GM12865 (cell line): ENCODE measurements at regions not wholly inside any gene's neighbourhood (a gene's known extent, or its start where the extent isn't known, plus 50 kb on each side); places are given as distances from the start of the nearest gene placed in this dataset.

Experiments used
- DNase-seq: peaks from one replicate; pipeline ENCODE4 v3.0.0; 2010; ENCODE audit warnings: low read depth
- H3K4me3 ChIP-seq: 2 replicates; pipeline ENCODE4 v1.5.1; 2011; ENCODE audit warnings: mild to moderate bottlenecking, low read depth, low read length, control low read depth
- TF ChIP-seq, protein P1 (sequence below): IDR thresholded peaks from 2 replicates; pipeline ENCODE4 v1.5.1; 2011; ENCODE audit warnings: low read length, control low read depth, low read depth, inconsistent platforms; ENCODE audit not compliant: insufficient read depth; ENCODE audit errors: missing control alignments

DNA sequence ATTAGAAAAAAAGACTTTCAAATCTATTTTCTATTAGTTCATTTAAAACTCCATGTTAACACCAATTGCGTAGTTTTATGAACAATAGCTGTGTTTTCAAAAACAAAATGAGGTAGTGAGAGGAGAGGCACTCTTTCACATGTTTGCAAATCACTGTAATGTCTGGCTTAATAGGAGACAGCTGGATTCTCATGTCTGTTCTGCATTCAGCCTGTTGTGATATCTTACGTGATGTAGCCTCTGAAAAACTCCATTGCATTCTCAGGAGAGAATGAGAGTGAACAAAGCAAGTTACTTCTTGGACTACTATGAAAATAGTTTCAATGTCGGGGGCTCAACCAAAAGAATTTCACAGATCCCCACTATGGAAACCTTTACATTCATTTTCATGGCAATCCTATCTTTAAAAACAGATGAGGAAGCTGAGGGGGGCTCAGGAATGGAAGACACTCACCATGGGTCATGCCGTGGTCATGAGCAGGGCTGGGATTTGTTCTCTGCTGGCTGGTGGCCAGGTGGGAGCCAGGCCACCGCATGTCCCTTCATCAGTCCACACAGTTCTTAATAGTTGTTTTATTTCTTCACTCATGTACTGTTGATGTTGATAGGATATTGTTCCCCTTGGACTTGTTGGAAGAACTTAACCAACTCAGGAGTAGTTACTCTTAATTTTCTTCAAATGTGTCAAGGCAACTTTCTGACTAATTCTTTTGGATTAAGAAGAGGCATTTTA is 346.2 kb upstream of the FAR2 start:
- no peak for DNase-seq
- TF ChIP-seq, protein P1, sequence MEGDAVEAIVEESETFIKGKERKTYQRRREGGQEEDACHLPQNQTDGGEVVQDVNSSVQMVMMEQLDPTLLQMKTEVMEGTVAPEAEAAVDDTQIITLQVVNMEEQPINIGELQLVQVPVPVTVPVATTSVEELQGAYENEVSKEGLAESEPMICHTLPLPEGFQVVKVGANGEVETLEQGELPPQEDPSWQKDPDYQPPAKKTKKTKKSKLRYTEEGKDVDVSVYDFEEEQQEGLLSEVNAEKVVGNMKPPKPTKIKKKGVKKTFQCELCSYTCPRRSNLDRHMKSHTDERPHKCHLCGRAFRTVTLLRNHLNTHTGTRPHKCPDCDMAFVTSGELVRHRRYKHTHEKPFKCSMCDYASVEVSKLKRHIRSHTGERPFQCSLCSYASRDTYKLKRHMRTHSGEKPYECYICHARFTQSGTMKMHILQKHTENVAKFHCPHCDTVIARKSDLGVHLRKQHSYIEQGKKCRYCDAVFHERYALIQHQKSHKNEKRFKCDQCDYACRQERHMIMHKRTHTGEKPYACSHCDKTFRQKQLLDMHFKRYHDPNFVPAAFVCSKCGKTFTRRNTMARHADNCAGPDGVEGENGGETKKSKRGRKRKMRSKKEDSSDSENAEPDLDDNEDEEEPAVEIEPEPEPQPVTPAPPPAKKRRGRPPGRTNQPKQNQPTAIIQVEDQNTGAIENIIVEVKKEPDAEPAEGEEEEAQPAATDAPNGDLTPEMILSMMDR, result no peak
- H3K4me3 ChIP-seq, result no peak overlapping the region

DNA sequence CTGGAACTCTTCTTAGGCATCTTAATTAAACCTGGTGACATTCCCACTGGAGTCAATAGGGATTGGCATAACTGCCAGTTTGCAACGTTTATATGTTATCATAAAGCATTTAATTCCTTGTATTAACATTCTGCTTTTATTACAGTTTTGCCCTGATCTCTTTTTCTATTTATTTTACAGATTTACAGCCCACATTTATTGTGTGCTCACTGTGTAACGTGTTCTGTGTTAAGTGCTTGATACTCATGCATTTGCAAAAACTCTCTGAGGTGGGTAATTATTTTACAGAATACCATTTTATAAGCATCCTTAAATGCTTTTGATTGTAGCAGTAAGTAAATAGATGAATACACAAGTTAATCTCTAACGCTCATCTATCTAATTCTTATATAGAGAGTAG is 341.5 kb upstream of the FAR2 start:
- no peak overlapping the region for H3K4me3 ChIP-seq
- TF ChIP-seq, protein P1, result no peak
- no peak for DNase-seq

DNA sequence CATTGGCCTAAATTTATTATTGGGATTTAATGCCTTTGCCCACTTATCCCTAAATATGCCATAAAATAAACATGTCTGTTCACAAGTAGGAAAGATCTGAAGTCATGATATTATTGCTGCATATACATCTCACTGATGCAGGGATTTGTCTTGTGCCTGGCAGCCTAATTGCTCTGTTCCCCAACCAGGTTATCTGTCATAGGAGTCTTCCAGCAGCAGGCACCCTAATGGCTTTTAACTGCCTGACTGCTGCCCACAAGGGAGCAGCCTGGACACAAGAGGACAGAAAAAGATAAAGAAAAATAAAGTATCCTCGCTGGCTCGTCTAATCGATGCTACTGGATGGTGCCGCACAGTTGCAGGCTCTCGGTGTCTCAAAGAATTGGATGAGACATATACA is 337.6 kb upstream of the FAR2 start:
- TF ChIP-seq, protein P1, result no peak
- DNase-seq, result no peak

DNA sequence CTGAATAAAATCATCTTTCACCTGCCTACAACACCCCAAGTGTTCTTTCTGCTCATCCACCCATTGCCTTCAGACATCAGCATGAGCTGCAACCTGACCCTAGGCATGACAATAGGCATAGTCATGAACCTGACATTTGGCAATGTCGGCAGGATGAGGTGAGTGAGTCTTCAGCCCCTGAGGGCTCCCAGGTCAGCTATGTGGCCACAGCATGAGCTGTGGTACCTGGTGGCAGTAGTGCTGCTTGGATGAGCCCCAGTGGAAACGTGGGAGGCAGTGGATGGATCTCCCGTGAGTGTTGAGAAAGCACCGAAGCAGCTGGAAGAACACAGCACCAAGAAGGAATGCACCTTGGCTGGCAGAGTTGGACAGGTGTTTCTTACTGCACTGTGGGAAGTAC is 334.8 kb upstream of the FAR2 start:
- no peak overlapping the region for H3K4me3 ChIP-seq
- no peak for DNase-seq
- TF ChIP-seq, protein P1, result no peak

More for the DNA sequence above, 337.6 kb upstream of the FAR2 start:
- no peak overlapping the region for H3K4me3 ChIP-seq

DNA sequence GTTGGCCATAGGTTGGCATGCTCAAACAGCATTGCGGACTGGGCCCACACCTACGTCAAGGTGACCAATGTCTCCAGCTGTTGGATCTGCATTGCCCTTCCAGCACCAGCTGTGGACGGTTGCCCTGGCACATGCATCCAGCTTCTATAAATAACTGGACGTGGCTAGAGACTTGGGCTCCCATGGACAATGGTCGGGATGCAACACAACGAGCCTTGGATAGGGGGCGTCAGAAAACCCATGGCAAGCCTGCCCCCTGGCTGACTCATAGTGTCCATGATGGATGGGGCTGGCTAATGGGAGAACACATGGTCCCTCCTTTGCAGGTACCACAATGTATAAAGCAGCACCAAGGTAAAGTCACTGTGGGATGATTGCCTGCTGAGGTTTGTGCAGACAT is 331.6 kb upstream of the FAR2 start:
- TF ChIP-seq, protein P1, result no peak
- DNase-seq, result no peak
- no peak overlapping the region for H3K4me3 ChIP-seq

DNA sequence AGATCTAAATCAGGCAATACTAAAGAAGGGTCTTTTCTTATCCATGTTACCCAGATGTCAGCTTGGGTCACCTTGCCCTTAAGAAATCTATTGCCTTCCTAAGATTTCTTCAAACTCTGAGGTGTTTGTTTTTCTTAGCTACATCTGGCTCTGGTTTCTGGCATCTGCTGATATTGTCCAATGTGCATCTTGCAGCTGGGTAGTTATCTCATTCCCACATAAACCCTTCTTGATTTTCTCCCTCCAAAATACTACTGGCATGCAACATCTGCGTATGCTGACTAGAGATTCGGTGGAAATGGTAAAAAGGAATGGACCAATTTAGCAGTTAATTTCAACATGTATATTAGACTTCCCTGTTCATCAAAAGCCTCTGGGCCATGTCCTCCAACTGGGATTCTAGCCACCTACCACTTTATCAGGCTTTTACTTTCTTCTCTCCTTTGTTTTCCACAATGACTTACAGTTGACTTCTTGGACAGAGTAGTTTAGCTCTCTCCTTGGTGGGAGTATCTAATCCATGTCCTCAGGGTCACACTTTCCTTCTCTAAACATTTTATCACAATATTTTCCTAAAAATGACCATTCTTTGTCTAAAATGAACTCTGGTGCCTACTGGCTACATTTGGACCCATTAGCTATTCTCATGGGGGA is 324.8 kb upstream of the FAR2 start:
- no peak for DNase-seq
- H3K4me3 ChIP-seq, result no peak overlapping the region
- TF ChIP-seq, protein P1, result no peak
